ENCODE measurements at regions not wholly inside any gene's neighbourhood (a gene's known extent, or its start where the extent isn't known, plus 50 kb on each side); places are given as distances from the start of the nearest gene placed in this dataset.

- intact Hi-C loops (cut with DNase I), result no loop called here
- ATAC-seq (no peak), DNase-seq (no peak)
These were observed 402.0 kb downstream of the IRX1 start for GRCh38 chr5:3997670-3998069.

DNA sequence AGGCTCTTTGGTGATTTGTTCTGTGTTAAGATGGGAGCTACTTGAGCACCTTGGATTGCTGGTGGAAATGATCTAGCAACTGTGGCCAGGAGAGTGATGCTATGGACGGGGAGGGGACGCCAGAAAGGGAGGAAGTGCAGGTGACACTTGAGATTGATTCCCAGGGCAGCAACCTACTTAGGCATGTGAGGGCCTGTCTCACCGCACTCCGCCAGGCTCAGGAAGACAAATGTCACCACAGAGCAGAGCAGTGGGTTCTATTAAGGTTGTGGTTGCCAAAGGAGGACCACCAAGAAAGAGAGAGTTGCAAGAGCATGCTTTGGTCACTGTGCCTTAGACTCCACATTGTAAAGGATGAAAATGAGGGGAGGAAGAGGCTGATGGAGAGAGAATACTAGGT is 404.3 kb downstream of the IRX1 start:
- ATAC-seq (no peak), DNase-seq (no peak)
- intact Hi-C loops (cut with DNase I), result no loop called here

GRCh38 chr5:4001004-4001403 is 405.4 kb downstream of the IRX1 start:
- intact Hi-C loops (cut with DNase I), result no loop called here
- ATAC-seq, result no peak
- no peak for DNase-seq

GRCh38 chr5:4001758-4002533 is 406.3 kb downstream of the IRX1 start:
- ATAC-seq (no peak), DNase-seq (no peak)
- intact Hi-C loops (cut with DNase I), result no loop called here

DNA sequence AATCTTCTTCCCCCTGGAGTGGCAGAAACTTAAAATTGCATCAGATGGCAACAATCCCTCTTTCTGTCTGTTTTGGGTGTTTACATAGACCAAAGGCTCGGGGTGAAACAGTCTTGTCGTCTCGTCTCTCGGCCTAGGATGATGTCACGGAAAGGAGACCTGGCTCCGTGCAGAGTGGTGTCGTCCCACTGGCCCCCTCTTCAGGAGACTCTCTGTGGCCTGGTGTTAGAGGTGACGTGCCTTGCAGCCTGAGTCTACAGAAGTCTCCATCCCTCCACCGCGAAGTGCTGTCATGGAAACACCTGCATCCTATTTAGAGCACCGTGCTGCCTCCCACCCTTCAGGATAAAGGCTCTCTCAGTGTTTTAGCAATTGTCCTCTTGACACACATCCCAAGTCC is 409.7 kb downstream of the IRX1 start:
- no peak for ATAC-seq
- intact Hi-C loops (cut with DNase I), result no loop called here
- no peak for DNase-seq

DNA sequence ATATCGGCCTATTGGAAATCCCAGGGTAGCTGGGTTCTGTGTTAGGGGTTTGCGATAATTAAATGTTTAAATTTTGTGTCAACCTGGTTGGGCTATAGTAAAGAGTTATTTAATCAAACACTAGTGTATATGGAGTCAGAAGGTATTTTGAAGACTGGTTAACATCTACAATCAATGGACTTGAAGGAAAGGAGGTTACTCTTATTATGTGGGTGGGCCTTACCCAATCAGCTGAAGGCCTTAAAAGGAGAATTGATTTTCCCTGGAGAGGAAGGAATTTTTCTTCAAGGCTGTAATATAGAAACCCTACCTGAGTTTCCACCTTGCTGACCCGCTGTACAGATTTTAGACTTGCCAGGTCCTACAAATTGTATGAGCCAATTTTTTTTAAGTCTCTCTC is 411.4 kb downstream of the IRX1 start:
- intact Hi-C loops (cut with DNase I), result no loop called here
- DNase-seq (no peak), ATAC-seq (no peak)

DNA sequence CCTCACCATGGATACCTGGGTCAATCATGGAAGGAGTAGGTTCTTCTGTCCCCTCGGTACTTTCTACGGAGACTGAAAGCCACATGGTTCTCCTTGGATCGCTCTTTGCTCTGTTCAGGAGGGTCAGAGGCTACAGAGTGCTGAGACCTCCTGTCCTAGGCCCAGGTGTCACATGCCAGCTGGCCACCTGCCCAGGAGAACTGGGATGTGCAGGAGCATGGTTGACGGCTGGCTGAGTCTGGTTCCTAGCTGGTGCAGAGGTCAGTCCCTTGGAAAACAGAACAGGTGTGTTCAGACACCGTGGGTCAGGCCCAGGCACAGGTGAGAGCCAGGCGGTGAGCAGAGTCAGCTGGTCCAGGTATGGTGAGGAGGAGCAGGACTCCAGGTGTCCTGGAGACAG is 416.3 kb downstream of the IRX1 start:
- DNase-seq, result no peak
- intact Hi-C loops (cut with DNase I), result no loop called here
- ATAC-seq, result no peak

- no peak for DNase-seq
- intact Hi-C loops (cut with DNase I), result no loop called here
- no peak for ATAC-seq
These were observed 417.7 kb downstream of the IRX1 start for GRCh38 chr5:4013106-4013898.

- ATAC-seq (no peak), DNase-seq (no peak)
- intact Hi-C loops (cut with DNase I), result no loop called here
These were observed 420.1 kb downstream of the IRX1 start for GRCh38 chr5:4015709-4016108.

DNA sequence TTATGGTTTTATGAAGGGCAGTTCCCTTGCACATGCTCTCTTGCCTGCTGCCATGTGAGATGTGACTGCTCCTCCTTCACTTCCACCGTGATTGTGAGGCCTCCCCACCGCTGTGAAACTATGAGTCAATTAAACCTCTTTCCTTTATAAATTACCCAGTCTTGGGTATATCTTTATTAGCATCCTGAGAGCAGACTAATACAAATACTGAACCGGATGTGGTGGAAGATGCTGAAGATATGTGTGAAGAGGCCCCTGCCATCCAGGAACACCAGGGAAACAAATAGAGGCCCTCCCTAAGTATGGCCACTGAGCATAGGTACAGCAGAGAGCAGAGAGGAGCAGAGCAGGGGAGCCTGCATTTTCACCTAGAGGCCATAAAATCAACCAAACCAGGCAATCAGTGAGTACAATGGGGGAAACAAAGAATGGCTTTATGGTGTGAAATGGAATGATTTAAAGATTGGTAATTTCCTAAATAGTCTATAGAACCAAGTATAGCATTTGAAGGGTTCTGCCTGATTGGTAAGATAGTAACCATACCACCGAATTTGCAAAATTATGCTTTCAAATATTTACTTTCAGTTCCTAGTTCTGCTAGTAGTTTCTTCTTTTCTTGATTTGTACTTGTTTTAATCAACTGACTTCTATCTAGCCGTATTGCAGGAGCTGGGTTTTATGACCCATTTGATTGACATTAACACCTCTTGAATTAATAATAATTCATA is 421.6 kb downstream of the IRX1 start:
- intact Hi-C loops (cut with DNase I), result no loop called here
- ATAC-seq (no peak), DNase-seq (no peak)

DNA sequence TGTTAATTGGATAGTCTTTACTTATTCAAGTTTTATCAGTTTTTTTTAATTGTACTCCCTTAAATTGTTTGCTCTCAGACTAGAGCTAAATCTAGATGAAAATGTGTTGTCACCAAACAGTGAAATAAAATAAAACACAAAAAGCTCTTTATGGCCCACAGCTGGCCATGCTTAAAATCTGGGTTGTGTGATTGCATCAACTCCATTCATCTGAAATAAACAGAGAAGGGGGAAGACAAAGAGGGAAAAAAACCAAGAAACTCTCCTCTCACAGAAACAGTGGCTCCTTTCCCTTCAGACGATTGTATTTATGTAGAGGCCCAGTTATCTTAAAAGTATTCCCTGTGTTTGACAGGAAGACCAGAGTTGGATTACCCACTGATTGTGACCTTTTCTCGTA is 422.4 kb downstream of the IRX1 start:
- no peak for DNase-seq
- ATAC-seq, result peak in 1 of 2 donors; percentile 23
- intact Hi-C loops (cut with DNase I), result no loop called here

DNA sequence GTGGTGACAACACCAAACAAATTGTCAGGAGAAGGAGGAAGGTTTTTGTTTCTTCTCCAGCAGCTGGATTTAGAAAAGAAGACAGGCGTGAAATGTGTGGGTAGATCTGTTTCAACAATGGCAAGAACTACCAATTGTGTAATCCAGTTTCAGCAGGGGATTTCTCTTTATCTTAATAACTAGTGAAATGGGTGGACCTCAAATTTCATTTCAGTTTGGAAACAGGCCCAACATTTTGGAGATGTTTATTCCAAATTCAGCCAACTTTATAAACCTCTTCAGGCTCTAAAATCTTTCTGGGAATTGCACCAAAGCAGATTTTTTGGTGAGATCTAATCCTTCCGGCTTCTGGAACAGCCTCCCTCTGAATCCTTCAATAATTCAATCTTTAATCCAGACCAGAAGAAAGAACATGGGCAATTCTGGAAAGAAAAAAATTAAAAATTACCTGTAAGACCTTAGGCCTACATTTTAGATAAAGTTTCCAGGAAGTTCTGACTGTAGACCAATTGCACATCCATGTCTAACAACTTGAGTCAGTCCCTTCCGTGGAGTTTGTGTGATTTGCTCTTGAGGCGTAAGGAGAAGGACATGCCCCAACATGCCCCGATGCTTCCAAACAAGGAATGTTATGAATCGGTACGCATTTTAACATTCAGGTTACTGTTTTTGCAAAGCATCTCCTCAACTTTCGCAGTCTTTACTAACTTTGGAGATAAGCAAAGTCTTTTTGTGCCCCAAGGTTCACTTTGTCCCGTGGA is 423.6 kb downstream of the IRX1 start:
- DNase-seq, result no peak
- ATAC-seq, result peak; percentile 70 to 77
- intact Hi-C loops (cut with DNase I), result no loop called here

DNA sequence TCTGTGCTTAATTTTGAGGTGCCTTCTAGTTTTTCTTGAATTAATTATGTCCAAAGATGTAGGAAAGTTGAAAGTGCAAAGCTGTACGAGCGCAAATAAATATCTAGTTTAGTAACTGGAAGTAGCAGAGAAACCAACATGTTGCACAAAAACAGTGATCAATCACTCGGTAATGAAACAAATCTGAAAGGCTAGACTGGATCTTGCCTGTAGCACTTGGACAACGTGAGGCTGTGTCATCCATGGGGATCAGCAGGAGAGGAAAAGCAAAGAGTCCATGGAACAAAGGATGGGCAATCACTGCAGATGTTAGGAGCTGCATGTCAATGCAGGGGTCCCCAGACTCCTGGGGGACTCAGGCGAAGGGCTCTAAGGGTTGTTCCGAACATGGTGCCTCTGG is 424.2 kb downstream of the IRX1 start:
- ATAC-seq (no peak), DNase-seq (no peak)
- intact Hi-C loops (cut with DNase I), result no loop called here

DNA sequence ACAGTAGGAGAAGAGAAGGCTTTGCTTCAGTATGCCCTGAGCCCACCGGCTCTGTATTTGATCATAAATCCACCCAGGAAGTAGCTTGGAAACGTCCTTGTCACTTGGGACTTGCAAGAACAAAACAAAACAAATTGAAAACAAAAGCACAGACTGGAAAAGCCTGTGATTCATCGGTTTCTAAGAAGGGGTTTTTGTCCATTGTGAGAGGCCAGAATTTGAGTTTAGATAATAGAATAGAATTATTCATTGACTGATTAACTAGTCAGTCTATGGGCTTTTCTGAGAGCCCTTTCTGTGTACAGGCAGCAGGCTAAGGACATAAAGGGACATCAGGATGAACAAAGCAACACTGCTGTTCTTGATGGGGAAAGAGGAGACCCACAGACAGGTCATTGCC is 424.8 kb downstream of the IRX1 start:
- ATAC-seq, result peak in 1 of 2 donors; percentile 14
- intact Hi-C loops (cut with DNase I), result no loop called here
- no peak for DNase-seq

- ATAC-seq (no peak), DNase-seq (no peak)
- intact Hi-C loops (cut with DNase I), result no loop called here
These were observed 426.5 kb downstream of the IRX1 start for GRCh38 chr5:4022056-4022670.

GRCh38 chr5:4023091-4023752 is 427.6 kb downstream of the IRX1 start:
- DNase-seq, result peak; percentile 25
- intact Hi-C loops (cut with DNase I), result no loop called here

GRCh38 chr5:4023753-4024335 is 428.2 kb downstream of the IRX1 start:
- ATAC-seq (no peak), DNase-seq (no peak)
- intact Hi-C loops (cut with DNase I), result no loop called here

More at GRCh38 chr5:4023091-4023752, 427.6 kb downstream of the IRX1 start:
- ATAC-seq, result peak; percentile 35 to 79

DNA sequence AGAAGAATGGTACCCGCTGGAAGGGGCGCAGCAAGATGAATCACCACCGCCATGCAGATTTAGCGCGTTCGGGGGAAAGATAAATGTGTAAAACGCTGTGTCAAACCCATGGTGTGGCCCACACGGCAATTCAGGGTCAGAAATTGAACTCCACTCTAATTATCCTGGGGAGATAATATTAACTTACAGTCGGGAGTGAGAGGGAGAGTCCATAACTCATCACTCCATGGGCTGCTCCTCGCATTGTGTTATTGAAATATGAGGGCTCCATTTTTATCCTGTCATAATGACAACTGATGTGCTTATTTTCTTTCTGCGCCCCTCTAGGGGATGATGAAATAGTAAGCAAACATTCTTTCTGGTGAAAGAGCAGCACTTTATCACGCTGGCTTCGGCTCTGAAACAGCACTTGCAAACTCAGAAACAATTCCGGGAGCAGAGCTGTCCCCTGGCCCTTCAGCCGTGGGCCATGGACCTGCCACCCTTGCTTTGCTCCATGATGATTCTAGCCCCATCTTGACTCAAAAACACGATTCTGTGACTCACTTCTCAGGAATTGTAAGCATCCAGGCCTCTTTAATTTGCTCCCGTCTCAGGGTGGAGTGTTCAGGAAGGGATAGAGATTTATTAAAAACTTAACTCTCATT is 431.6 kb downstream of the IRX1 start:
- no peak for ATAC-seq
- no peak for DNase-seq
- intact Hi-C loops (cut with DNase I), result no loop called here
